Endodermal cell (in vitro differentiated cells): ENCODE measurements at regions not wholly inside any gene's neighbourhood (a gene's known extent, or its start where the extent isn't known, plus 50 kb on each side); places are given as distances from the start of the nearest gene placed in this dataset.

Experiments
- DNase-seq: peaks from one replicate; pipeline ENCODE4 v3.0.0-alpha.2; 2017
- H3K27ac ChIP-seq: 2 replicates; pipeline ENCODE4 v1.5.1; 2013; ENCODE audit warnings: mild to moderate bottlenecking, low read depth, low read length, moderate library complexity
- H3K27me3 ChIP-seq: 2 replicates; pipeline ENCODE4 v1.6.1; 2013; ENCODE audit warnings: mild to moderate bottlenecking, low read length, moderate library complexity; ENCODE audit not compliant: insufficient read depth, control insufficient read depth, poor library complexity, severe bottlenecking
- H3K36me3 ChIP-seq: 2 replicates; pipeline ENCODE4 v1.7.0; 2013; ENCODE audit warnings: mild to moderate bottlenecking, low read length, moderate library complexity; ENCODE audit not compliant: control insufficient read depth, insufficient read depth
- H3K4me1 ChIP-seq: one replicate; pipeline ENCODE4 v1.7.0; 2013; ENCODE audit warnings: low read length; ENCODE audit not compliant: control insufficient read depth, insufficient read depth
- H3K4me3 ChIP-seq: 2 replicates; pipeline ENCODE4 v1.5.1; 2013; ENCODE audit warnings: mild to moderate bottlenecking, low read length, moderate library complexity
- H3K9ac ChIP-seq: 2 replicates; pipeline ENCODE4 v1.6.1; 2013; ENCODE audit warnings: mild to moderate bottlenecking, low read length, moderate library complexity; ENCODE audit not compliant: poor library complexity, severe bottlenecking; ENCODE audit errors: extremely low read depth
- H3K9me3 ChIP-seq: 2 replicates; pipeline ENCODE4 v1.6.1; 2013; ENCODE audit warnings: mild to moderate bottlenecking, low read length, moderate library complexity; ENCODE audit not compliant: control insufficient read depth
- H3K27ac Mint-ChIP-seq: 2 replicates; pipeline ENCODE4 v1.8.0; 2020; ENCODE audit warnings: mixed read lengths
- H3K27me3 Mint-ChIP-seq: 2 replicates; pipeline ENCODE4 v1.8.0; 2021; ENCODE audit warnings: mild to moderate bottlenecking, mixed read lengths; ENCODE audit not compliant: insufficient read depth
- H3K36me3 Mint-ChIP-seq: 2 replicates; pipeline ENCODE4 v1.8.0; 2020; ENCODE audit warnings: low read depth, mixed read lengths
- H3K4me1 Mint-ChIP-seq: 2 replicates; pipeline ENCODE4 v1.8.0; 2020; ENCODE audit warnings: mixed read lengths
- H3K4me3 Mint-ChIP-seq: 2 replicates; pipeline ENCODE4 v1.8.0; 2020; ENCODE audit warnings: mild to moderate bottlenecking, moderate library complexity, mixed read lengths
- H3K9me3 Mint-ChIP-seq: 2 replicates; pipeline ENCODE4 v1.8.0; 2020; ENCODE audit warnings: mild to moderate bottlenecking, mixed read lengths
- WGBS, 2 experiments: methylation state at CpG; one replicate each; pipeline versions ENCODE4 v1.1.5 to v1.1.7; 2013; ENCODE audit warnings: missing lambda C conversion rate in 2 of 2, mixed read lengths in 1 of 2; ENCODE audit not compliant: insufficient coverage in 1 of 2, insufficient read length in 1 of 2; 5-methylcytosine and 5-hydroxymethylcytosine counted together
- TF ChIP-seq, protein P1 (sequence below): fragments of 200-600 bp; sonication (generic); conservative IDR thresholded peaks from 2 replicates; pipeline ENCODE4 v1.5.0; 2021; ENCODE audit warnings: antibody characterized with exemption, mild to moderate bottlenecking

DNA sequence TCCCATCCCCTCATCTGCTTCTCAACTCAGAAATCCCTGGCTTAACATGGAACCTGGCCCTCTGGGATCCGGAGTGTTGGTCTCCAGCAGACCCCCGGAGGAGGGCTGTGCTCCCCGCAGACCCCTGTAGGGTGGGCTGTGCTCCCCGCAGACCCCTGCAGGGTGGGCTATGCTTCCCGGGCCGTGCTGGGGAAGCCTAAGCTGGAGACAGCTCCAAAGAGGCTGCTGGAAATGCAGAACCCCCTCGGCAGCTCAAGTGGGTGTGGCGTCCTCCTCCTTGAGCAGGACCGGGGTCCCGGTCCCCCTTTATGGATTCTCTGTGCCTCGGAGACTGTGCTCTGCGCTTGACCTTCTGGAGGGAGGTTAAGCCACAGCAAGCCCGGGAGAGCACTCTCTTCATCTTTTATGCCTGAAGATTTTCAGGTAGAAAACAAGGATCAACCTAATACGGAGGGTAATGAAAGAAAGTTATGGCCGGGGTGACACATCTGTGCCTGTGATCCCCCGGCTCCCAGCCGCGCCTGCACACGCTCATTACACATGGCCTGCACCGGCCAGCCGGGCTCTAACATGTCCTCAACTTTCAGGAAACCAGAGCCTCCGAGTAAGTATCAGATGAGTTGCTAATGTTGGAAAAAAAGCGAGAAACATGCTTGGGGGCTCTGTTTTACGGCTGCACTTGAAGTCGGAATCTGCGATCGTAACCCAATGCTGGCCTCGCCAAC lies 87.7 kb upstream of the ACTRT2 start:
- no peak overlapping the region for H3K4me3 Mint-ChIP-seq
- H3K4me3 ChIP-seq: no peak overlapping the region
- H3K4me1 Mint-ChIP-seq: no peaks in the 10 kb centered on the region
- H3K27ac ChIP-seq: no peak overlapping the region
- H3K27me3 Mint-ChIP-seq: no peaks in the 10 kb centered on the region
- DNase-seq: no peak
- no peaks in the 10 kb centered on the region for H3K27me3 ChIP-seq
- TF ChIP-seq, protein P1, sequence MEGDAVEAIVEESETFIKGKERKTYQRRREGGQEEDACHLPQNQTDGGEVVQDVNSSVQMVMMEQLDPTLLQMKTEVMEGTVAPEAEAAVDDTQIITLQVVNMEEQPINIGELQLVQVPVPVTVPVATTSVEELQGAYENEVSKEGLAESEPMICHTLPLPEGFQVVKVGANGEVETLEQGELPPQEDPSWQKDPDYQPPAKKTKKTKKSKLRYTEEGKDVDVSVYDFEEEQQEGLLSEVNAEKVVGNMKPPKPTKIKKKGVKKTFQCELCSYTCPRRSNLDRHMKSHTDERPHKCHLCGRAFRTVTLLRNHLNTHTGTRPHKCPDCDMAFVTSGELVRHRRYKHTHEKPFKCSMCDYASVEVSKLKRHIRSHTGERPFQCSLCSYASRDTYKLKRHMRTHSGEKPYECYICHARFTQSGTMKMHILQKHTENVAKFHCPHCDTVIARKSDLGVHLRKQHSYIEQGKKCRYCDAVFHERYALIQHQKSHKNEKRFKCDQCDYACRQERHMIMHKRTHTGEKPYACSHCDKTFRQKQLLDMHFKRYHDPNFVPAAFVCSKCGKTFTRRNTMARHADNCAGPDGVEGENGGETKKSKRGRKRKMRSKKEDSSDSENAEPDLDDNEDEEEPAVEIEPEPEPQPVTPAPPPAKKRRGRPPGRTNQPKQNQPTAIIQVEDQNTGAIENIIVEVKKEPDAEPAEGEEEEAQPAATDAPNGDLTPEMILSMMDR: no peak
- H3K4me1 ChIP-seq: no peaks in the 10 kb centered on the region
- no peaks in the 10 kb centered on the region for H3K36me3 ChIP-seq
- H3K9me3 ChIP-seq: peaks cover 36% of the 10 kb centered on the region
- H3K9ac ChIP-seq: no peak overlapping the region
- H3K9me3 Mint-ChIP-seq: peaks cover 90% of the 10 kb centered on the region
- H3K27ac Mint-ChIP-seq: no peak overlapping the region
- 87 to 92% methylated on average over 17 to 28 of the region's 28 CpGs for WGBS, 2 experiments
- H3K36me3 Mint-ChIP-seq: peaks cover 4% of the 10 kb centered on the region

DNA sequence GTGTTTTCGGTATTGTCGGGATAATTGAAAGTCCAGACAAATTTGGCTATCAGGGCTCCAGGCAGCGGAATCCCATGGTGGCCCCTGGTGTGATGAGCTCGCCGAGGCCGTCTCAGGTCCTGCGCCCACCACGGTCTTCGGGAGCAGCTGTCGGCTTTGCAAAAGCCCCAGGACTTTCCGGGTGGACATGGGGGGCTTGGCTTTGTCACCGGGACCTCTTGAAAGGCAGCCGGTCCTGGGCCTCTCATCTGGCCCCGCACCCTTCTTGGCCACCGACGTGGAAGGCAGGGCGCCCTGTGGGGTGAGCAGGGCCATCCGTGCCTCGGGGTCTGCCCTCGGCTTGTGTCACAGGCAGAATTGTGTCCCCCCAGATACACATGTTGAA lies 87.1 kb upstream of the ACTRT2 start:
- Mint-ChIP-seq H3K36me3 (peaks cover 4% of the 10 kb centered on the region), H3K4me3 (no peak overlapping the region), H3K9me3 (peaks cover 90% of the 10 kb centered on the region), H3K4me1 (no peaks in the 10 kb centered on the region), H3K27me3 (no peaks in the 10 kb centered on the region), H3K27ac (no peak overlapping the region)
- TF ChIP-seq, protein P1: no peak
- no peaks in the 10 kb centered on the region for H3K27me3 ChIP-seq
- no peaks in the 10 kb centered on the region for H3K4me1 ChIP-seq
- WGBS, 2 experiments: 91 to 95% methylated on average over 16 to 20 of the region's 20 CpGs
- no peak overlapping the region for H3K27ac ChIP-seq
- peaks cover 41% of the 10 kb centered on the region for H3K9me3 ChIP-seq
- no peak for DNase-seq
- H3K36me3 ChIP-seq: no peaks in the 10 kb centered on the region
- H3K9ac ChIP-seq: no peak overlapping the region
- H3K4me3 ChIP-seq: no peak overlapping the region

DNA sequence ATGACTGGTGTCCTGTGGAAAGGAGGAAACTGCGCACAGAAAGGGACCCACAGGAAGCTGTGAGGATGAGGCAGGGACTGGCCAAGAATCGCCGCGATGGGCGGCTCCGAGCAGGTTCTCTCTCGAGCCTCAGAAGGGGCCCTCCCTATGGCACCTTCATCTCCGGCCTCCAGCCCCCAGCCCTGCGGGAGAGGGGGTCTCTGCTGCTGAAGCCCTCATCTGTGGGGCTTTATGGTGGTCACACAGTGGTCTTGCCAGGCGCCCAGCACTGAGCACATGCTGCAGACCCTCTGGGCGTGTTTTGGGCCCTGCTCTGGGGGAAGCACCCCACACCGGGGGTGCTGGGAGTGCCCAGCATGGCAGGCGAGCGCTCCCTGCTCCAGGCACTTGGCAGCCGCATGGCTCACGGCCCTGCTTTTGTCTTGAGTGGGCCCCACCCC lies 86.6 kb upstream of the ACTRT2 start:
- Histone ChIP-seq H3K27ac (no peak overlapping the region), H3K4me1 (no peaks in the 10 kb centered on the region), H3K36me3 (no peaks in the 10 kb centered on the region), H3K9me3 (peaks cover 38% of the 10 kb centered on the region), H3K27me3 (no peaks in the 10 kb centered on the region), H3K4me3 (no peak overlapping the region), H3K9ac (no peak overlapping the region)
- Mint-ChIP-seq H3K27me3 (no peaks in the 10 kb centered on the region), H3K36me3 (peaks cover 4% of the 10 kb centered on the region), H3K27ac (no peak overlapping the region), H3K4me1 (no peaks in the 10 kb centered on the region), H3K9me3 (peaks cover 90% of the 10 kb centered on the region), H3K4me3 (no peak overlapping the region)
- no peak for DNase-seq
- WGBS, 2 experiments: 82 to 88% methylated on average over 8 to 16 of the region's 16 CpGs
- TF ChIP-seq, protein P1: no peak
